ENCODE measurements at regions not wholly inside any gene's neighbourhood (a gene's known extent, or its start where the extent isn't known, plus 50 kb on each side); places are given as distances from the start of the nearest gene placed in this dataset.

- TF ChIP-seq CTCF (IDR thresholded peaks at IDR 0.05): no peak
- TF ChIP-seq POLR2A (IDR thresholded peaks at IDR 0.05; ENCODE audit: low read depth): no peak
- TF ChIP-seq POLR2AphosphoS5 (IDR thresholded peaks at IDR 0.05): no peak
- TF ChIP-seq EP300 (IDR thresholded peaks at IDR 0.05): no peak
Observed at GRCh38 chr15:92332125-92332899, 61.4 kb upstream of the ST8SIA2 start.
